Activated T-helper 2 cell treated with anti-CD3 and anti-CD28 coated beads, Interferon-gamma antibody, Interleukin-2, Interleukin-4, amounts not matched to agents 10 μg/mL and 5 μg/mL and 100 μg/mL, durations not matched to agents 14 hours and 24 hours and 36 hours (primary cell): ENCODE measurements at regions not wholly inside any gene's neighbourhood (a gene's known extent, or its start where the extent isn't known, plus 50 kb on each side); places are given as distances from the start of the nearest gene placed in this dataset.

ENCODE experiments used
- DNase-seq: peaks from one replicate; pipeline ENCODE4 v3.0.0; 2021; ENCODE audit warnings: low spot score
- H3K27ac Mint-ChIP-seq: one replicate; pipeline ENCODE4 v1.8.0; 2021; ENCODE audit warnings: mixed read lengths
- H3K27me3 Mint-ChIP-seq: one replicate; pipeline ENCODE4 v1.8.0; 2021; ENCODE audit warnings: low read depth, mixed read lengths
- H3K36me3 Mint-ChIP-seq: one replicate; pipeline ENCODE4 v1.8.0; 2021; ENCODE audit warnings: low read depth, mixed read lengths
- H3K4me1 Mint-ChIP-seq: one replicate; pipeline ENCODE4 v1.8.0; 2021; ENCODE audit warnings: low read depth, mixed read lengths
- H3K4me3 Mint-ChIP-seq: one replicate; pipeline ENCODE4 v1.8.0; 2021; ENCODE audit warnings: low read depth, mild to moderate bottlenecking, moderate library complexity, mixed read lengths
- H3K9me3 Mint-ChIP-seq: one replicate; pipeline ENCODE4 v1.8.0; 2021; ENCODE audit warnings: mixed read lengths
- intact Hi-C: fragments of 100-400 bp; cut with micrococcal nuclease; formaldehyde crosslinking; loops from one replicate; pipeline ENCODE4 v1.15.1; 2023

- no peak for DNase-seq
- H3K4me3 Mint-ChIP-seq: no peak overlapping the region
- H3K27ac Mint-ChIP-seq: no peak overlapping the region
- no peaks in the 10 kb centered on the region for H3K4me1 Mint-ChIP-seq
- no peaks in the 10 kb centered on the region for H3K27me3 Mint-ChIP-seq
- no peaks in the 10 kb centered on the region for H3K36me3 Mint-ChIP-seq
- intact Hi-C loops: no loop called here
- H3K9me3 Mint-ChIP-seq: no peaks in the 10 kb centered on the region
These were observed 1041.5 kb upstream of the CRIM1 start for GRCh38 chr2:35314049-35314448.

- intact Hi-C loops: no loop called here
- no peaks in the 10 kb centered on the region for H3K36me3 Mint-ChIP-seq
- no peak overlapping the region for H3K27ac Mint-ChIP-seq
- DNase-seq: no peak
- H3K27me3 Mint-ChIP-seq: no peaks in the 10 kb centered on the region
- no peaks in the 10 kb centered on the region for H3K9me3 Mint-ChIP-seq
- H3K4me1 Mint-ChIP-seq: no peaks in the 10 kb centered on the region
- H3K4me3 Mint-ChIP-seq: no peak overlapping the region
These were observed 1054.2 kb upstream of the CRIM1 start for GRCh38 chr2:35301369-35301768.

- no peak for DNase-seq
- Mint-ChIP-seq H3K27me3 (no peaks in the 10 kb centered on the region), H3K4me3 (no peak overlapping the region), H3K4me1 (no peaks in the 10 kb centered on the region), H3K36me3 (no peaks in the 10 kb centered on the region), H3K27ac (no peak overlapping the region), H3K9me3 (peaks cover under 1% of the 10 kb centered on the region)
- intact Hi-C loops: no loop called here
These were observed 1057.1 kb upstream of the CRIM1 start for GRCh38 chr2:35298493-35298892.

GRCh38 chr2:35297403-35297802 lies 1058.2 kb upstream of the CRIM1 start:
- intact Hi-C loops: no loop called here
- no peak for DNase-seq
- Mint-ChIP-seq H3K4me3 (no peak overlapping the region), H3K4me1 (no peaks in the 10 kb centered on the region), H3K27ac (no peak overlapping the region), H3K9me3 (peaks cover 3% of the 10 kb centered on the region), H3K27me3 (no peaks in the 10 kb centered on the region), H3K36me3 (no peaks in the 10 kb centered on the region)

- no peaks in the 10 kb centered on the region for H3K4me1 Mint-ChIP-seq
- intact Hi-C loops: no loop called here
- peaks cover 3% of the 10 kb centered on the region for H3K9me3 Mint-ChIP-seq
- DNase-seq: no peak
- no peaks in the 10 kb centered on the region for H3K36me3 Mint-ChIP-seq
- no peak overlapping the region for H3K4me3 Mint-ChIP-seq
- H3K27ac Mint-ChIP-seq: no peak overlapping the region
- no peaks in the 10 kb centered on the region for H3K27me3 Mint-ChIP-seq
These were observed 1060.8 kb upstream of the CRIM1 start for GRCh38 chr2:35294636-35295263.

GRCh38 chr2:35293261-35293660 lies 1062.3 kb upstream of the CRIM1 start:
- Mint-ChIP-seq H3K36me3 (no peaks in the 10 kb centered on the region), H3K27me3 (no peaks in the 10 kb centered on the region), H3K9me3 (peaks cover 11% of the 10 kb centered on the region), H3K27ac (no peak overlapping the region), H3K4me3 (no peak overlapping the region), H3K4me1 (no peaks in the 10 kb centered on the region)
- no peak for DNase-seq
- intact Hi-C loops: no loop called here

GRCh38 chr2:35292199-35292598 lies 1063.4 kb upstream of the CRIM1 start:
- H3K27me3 Mint-ChIP-seq: no peaks in the 10 kb centered on the region
- no peaks in the 10 kb centered on the region for H3K36me3 Mint-ChIP-seq
- intact Hi-C loops: no loop called here
- no peak overlapping the region for H3K27ac Mint-ChIP-seq
- DNase-seq: no peak
- peaks cover 12% of the 10 kb centered on the region for H3K9me3 Mint-ChIP-seq
- H3K4me3 Mint-ChIP-seq: no peak overlapping the region
- H3K4me1 Mint-ChIP-seq: no peaks in the 10 kb centered on the region

GRCh38 chr2:35281702-35282101 lies 1073.9 kb upstream of the CRIM1 start:
- no peak for DNase-seq
- Mint-ChIP-seq H3K4me1 (no peaks in the 10 kb centered on the region), H3K4me3 (no peak overlapping the region), H3K27me3 (no peaks in the 10 kb centered on the region), H3K9me3 (peaks cover 8% of the 10 kb centered on the region), H3K27ac (no peak overlapping the region), H3K36me3 (no peaks in the 10 kb centered on the region)
- intact Hi-C loops: no loop called here

GRCh38 chr2:35255826-35256225 lies 1099.8 kb upstream of the CRIM1 start:
- intact Hi-C loops: no loop called here
- no peaks in the 10 kb centered on the region for H3K4me1 Mint-ChIP-seq
- no peak overlapping the region for H3K4me3 Mint-ChIP-seq
- no peak for DNase-seq
- H3K36me3 Mint-ChIP-seq: no peaks in the 10 kb centered on the region
- H3K27ac Mint-ChIP-seq: no peak overlapping the region
- H3K27me3 Mint-ChIP-seq: no peaks in the 10 kb centered on the region
- H3K9me3 Mint-ChIP-seq: peaks cover 16% of the 10 kb centered on the region

GRCh38 chr2:35251156-35251555 lies 1104.4 kb upstream of the CRIM1 start:
- Mint-ChIP-seq H3K9me3 (peaks cover 32% of the 10 kb centered on the region), H3K36me3 (no peaks in the 10 kb centered on the region)
- intact Hi-C loops: no loop called here

GRCh38 chr2:35246702-35247101 lies 1108.9 kb upstream of the CRIM1 start:
- no peaks in the 10 kb centered on the region for H3K36me3 Mint-ChIP-seq
- no peak overlapping the region for H3K4me3 Mint-ChIP-seq
- H3K27ac Mint-ChIP-seq: no peak overlapping the region
- no peaks in the 10 kb centered on the region for H3K27me3 Mint-ChIP-seq
- intact Hi-C loops: no loop called here
- H3K4me1 Mint-ChIP-seq: no peaks in the 10 kb centered on the region
- H3K9me3 Mint-ChIP-seq: peaks cover 25% of the 10 kb centered on the region
- no peak for DNase-seq

More at GRCh38 chr2:35251156-35251555, 1104.4 kb upstream of the CRIM1 start:
- H3K27ac Mint-ChIP-seq: no peak overlapping the region
- H3K27me3 Mint-ChIP-seq: no peaks in the 10 kb centered on the region
- no peaks in the 10 kb centered on the region for H3K4me1 Mint-ChIP-seq
- H3K4me3 Mint-ChIP-seq: no peak overlapping the region
- DNase-seq: no peak

GRCh38 chr2:35228584-35228983 lies 1127.0 kb upstream of the CRIM1 start:
- Mint-ChIP-seq H3K27ac (no peak overlapping the region), H3K9me3 (peaks cover 17% of the 10 kb centered on the region), H3K27me3 (no peaks in the 10 kb centered on the region), H3K36me3 (no peaks in the 10 kb centered on the region), H3K4me1 (no peaks in the 10 kb centered on the region), H3K4me3 (no peak overlapping the region)
- intact Hi-C loops: no loop called here
- DNase-seq: no peak

GRCh38 chr2:35220461-35220860 lies 1135.1 kb upstream of the CRIM1 start:
- Mint-ChIP-seq H3K4me1 (no peaks in the 10 kb centered on the region), H3K4me3 (no peak overlapping the region), H3K27ac (no peak overlapping the region), H3K9me3 (peaks cover 13% of the 10 kb centered on the region), H3K27me3 (no peaks in the 10 kb centered on the region), H3K36me3 (no peaks in the 10 kb centered on the region)
- intact Hi-C loops: no loop called here
- no peak for DNase-seq

- Mint-ChIP-seq H3K27ac (no peak overlapping the region), H3K4me3 (no peak overlapping the region), H3K4me1 (no peaks in the 10 kb centered on the region), H3K27me3 (no peaks in the 10 kb centered on the region), H3K36me3 (no peaks in the 10 kb centered on the region), H3K9me3 (peaks cover 12% of the 10 kb centered on the region)
- intact Hi-C loops: no loop called here
- no peak for DNase-seq
These were observed 1150.7 kb upstream of the CRIM1 start for GRCh38 chr2:35204881-35205280.
